ENCODE measurements at regions not wholly inside any gene's neighbourhood (a gene's known extent, or its start where the extent isn't known, plus 50 kb on each side); places are given as distances from the start of the nearest gene placed in this dataset.
"Not testable (repeated sequence)": the region's sequence is repeated elsewhere in the genome, so short reads cannot be mapped to it uniquely, and the experiment has no call there.

DNA sequence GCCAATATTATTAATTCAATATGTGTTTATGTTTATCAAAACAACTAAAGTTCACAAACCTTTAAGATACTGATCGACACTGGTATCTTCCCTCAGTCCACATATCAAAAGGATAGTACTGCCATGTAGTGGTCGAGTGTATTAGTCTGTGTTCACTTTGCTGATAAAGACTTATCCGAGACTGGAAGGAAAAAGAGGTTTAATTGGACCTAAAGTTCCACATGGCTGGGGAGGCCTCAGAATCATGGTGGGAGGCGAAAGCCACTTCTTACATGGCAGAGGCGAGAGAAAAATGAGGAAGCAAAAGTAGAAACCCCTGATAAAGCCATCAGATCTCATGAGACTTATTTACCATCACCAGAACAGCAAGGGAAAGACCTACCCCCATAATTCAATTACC is 325.4 kb upstream of the PHF14 start:
- H3K9ac ChIP-seq (ENCODE audit: insufficient read depth, low read length, poor library complexity, severe bottlenecking), result no peak overlapping the region
- no peak for DNase-seq
- H3K9me3 Mint-ChIP-seq, result peaks cover 6 to 14% (median 10%) of the 10 kb centered on the region in 7 donors
- H3K79me2 ChIP-seq (ENCODE audit: insufficient read depth, low read length), result no peaks in the 10 kb centered on the region
- H3K4me3 Mint-ChIP-seq, result no peak overlapping the region
- no peaks in the 10 kb centered on the region for H3K36me3 ChIP-seq (replicated peaks in 1 of 2; ENCODE audit: control insufficient read depth in 1 of 2, insufficient read depth in 2 of 2, low read length in 2 of 2)
- H3K27me3 ChIP-seq (ENCODE audit: control insufficient read depth in 2 of 2, insufficient read depth in 2 of 2, low read length in 2 of 2), result no peaks in the 10 kb centered on the region
- H3K27me3 Mint-ChIP-seq (ENCODE audit: low read depth in 3 of 3), result no peaks in the 10 kb centered on the region
- H3K27ac Mint-ChIP-seq, result peak overlapping the region in 2 of 7 donors; percentile 21 to 52
- no peak overlapping the region for H2AFZ ChIP-seq (ENCODE audit: insufficient read depth, low read depth, low read length, poor library complexity, severe bottlenecking)
- no peak overlapping the region for H3K4me3 ChIP-seq (replicated peaks in 1 of 3; ENCODE audit: low read depth in 2 of 3, low read length in 3 of 3)
- peaks cover 14% of the 10 kb centered on the region for H3K4me1 Mint-ChIP-seq
- intact Hi-C loops (cut with micrococcal nuclease), result no loop called here
- peaks cover 0 to 9% of the 10 kb centered on the region in 2 donors for H3K9me3 ChIP-seq (replicated peaks in 1 of 2; ENCODE audit: control insufficient read depth in 1 of 2, insufficient read depth in 1 of 2, low read length in 2 of 2)
- TF ChIP-seq, protein P1, sequence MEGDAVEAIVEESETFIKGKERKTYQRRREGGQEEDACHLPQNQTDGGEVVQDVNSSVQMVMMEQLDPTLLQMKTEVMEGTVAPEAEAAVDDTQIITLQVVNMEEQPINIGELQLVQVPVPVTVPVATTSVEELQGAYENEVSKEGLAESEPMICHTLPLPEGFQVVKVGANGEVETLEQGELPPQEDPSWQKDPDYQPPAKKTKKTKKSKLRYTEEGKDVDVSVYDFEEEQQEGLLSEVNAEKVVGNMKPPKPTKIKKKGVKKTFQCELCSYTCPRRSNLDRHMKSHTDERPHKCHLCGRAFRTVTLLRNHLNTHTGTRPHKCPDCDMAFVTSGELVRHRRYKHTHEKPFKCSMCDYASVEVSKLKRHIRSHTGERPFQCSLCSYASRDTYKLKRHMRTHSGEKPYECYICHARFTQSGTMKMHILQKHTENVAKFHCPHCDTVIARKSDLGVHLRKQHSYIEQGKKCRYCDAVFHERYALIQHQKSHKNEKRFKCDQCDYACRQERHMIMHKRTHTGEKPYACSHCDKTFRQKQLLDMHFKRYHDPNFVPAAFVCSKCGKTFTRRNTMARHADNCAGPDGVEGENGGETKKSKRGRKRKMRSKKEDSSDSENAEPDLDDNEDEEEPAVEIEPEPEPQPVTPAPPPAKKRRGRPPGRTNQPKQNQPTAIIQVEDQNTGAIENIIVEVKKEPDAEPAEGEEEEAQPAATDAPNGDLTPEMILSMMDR (IDR thresholded peaks at IDR 0.05), result no peak
- no peak overlapping the region for H3K4me2 ChIP-seq (replicated peaks; ENCODE audit: extremely low read depth, low read length, poor library complexity, severe bottlenecking)
- no peaks in the 10 kb centered on the region for H4K20me1 ChIP-seq (ENCODE audit: insufficient read depth, low read length)
- H3K27ac ChIP-seq (ENCODE audit: low read depth in 1 of 2, low read length in 2 of 2), result no peak overlapping the region
- H3K36me3 Mint-ChIP-seq, result peaks cover 0 to 2% of the 10 kb centered on the region in 2 donors
- peaks cover 6 to 12% of the 10 kb centered on the region in 2 donors for H3K4me1 ChIP-seq (ENCODE audit: control insufficient read depth in 1 of 2, insufficient read depth in 2 of 2, low read length in 2 of 2)
- no CpG with 5 or more reads among the region's 5 CpGs for WGBS (ENCODE audit: insufficient coverage)

DNA sequence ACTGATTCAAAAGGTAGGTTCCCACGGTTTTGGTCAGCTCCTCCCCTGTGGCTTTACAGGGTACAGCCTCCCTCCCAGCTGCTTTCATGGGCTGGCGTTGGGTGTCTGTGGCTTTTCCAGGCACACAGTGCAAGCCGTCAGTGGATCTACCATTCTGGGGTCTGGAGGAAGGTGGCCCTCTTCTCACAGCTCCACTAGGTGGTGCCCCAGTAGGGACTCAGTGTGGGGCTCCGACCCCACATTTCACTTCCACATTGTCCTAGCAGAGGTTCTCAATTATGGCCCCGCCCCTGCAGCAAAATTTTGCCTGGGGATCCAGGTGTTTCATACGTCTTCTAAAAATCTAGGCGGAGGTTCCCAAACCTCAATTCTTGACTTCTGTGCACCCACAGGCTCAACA is 324.6 kb upstream of the PHF14 start:
- H3K79me2 ChIP-seq (ENCODE audit: insufficient read depth, low read length); H3K27ac ChIP-seq (ENCODE audit: low read depth in 1 of 2, low read length in 2 of 2); H3K36me3 ChIP-seq (replicated peaks in 1 of 2; ENCODE audit: control insufficient read depth in 1 of 2, insufficient read depth in 2 of 2, low read length in 2 of 2); H3K27me3 Mint-ChIP-seq (ENCODE audit: low read depth in 3 of 3); H2AFZ ChIP-seq (ENCODE audit: insufficient read depth, low read depth, low read length, poor library complexity, severe bottlenecking); H3K4me3 ChIP-seq (replicated peaks in 1 of 3; ENCODE audit: low read depth in 2 of 3, low read length in 3 of 3); DNase-seq; H3K27me3 ChIP-seq (ENCODE audit: control insufficient read depth in 2 of 2, insufficient read depth in 2 of 2, low read length in 2 of 2); H3K4me2 ChIP-seq (replicated peaks; ENCODE audit: extremely low read depth, low read length, poor library complexity, severe bottlenecking); H3K4me3 Mint-ChIP-seq; intact Hi-C loops (cut with micrococcal nuclease); H3K27ac Mint-ChIP-seq; H4K20me1 ChIP-seq (ENCODE audit: insufficient read depth, low read length); H3K9me3 ChIP-seq (replicated peaks in 1 of 2; ENCODE audit: control insufficient read depth in 1 of 2, insufficient read depth in 1 of 2, low read length in 2 of 2); H3K9ac ChIP-seq (ENCODE audit: insufficient read depth, low read length, poor library complexity, severe bottlenecking); H3K36me3 Mint-ChIP-seq: not testable (repeated sequence)
- Mint-ChIP-seq H3K4me1 (peaks cover 14% of the 10 kb centered on the region), H3K9me3 (peaks cover 6 to 14% (median 11%) of the 10 kb centered on the region in 7 donors)
- 95% methylated on average over 4 of the region's 7 CpGs for WGBS (ENCODE audit: insufficient coverage)
- H3K4me1 ChIP-seq (ENCODE audit: control insufficient read depth in 1 of 2, insufficient read depth in 2 of 2, low read length in 2 of 2), result peaks cover 6 to 12% of the 10 kb centered on the region in 2 donors
